Activated CD8-positive, alpha-beta memory T cell treated with anti-CD3 and anti-CD28 coated beads for 24 hours (primary cell): ENCODE measurements at regions not wholly inside any gene's neighbourhood (a gene's known extent, or its start where the extent isn't known, plus 50 kb on each side); places are given as distances from the start of the nearest gene placed in this dataset.
A peak's percentile ranks its signal among the peaks of the same experiment; 100 is the strongest.
"Not testable (repeated sequence)": the region's sequence is repeated elsewhere in the genome, so short reads cannot be mapped to it uniquely, and the experiment has no call there.

Experiments used
- DNase-seq: peaks from one replicate; pipeline ENCODE4 v3.0.0-alpha.2; 2020

GRCh38 chr10:42883993-42884983 lies 101.7 kb downstream of the BMS1 start:
- no peak for DNase-seq

DNA sequence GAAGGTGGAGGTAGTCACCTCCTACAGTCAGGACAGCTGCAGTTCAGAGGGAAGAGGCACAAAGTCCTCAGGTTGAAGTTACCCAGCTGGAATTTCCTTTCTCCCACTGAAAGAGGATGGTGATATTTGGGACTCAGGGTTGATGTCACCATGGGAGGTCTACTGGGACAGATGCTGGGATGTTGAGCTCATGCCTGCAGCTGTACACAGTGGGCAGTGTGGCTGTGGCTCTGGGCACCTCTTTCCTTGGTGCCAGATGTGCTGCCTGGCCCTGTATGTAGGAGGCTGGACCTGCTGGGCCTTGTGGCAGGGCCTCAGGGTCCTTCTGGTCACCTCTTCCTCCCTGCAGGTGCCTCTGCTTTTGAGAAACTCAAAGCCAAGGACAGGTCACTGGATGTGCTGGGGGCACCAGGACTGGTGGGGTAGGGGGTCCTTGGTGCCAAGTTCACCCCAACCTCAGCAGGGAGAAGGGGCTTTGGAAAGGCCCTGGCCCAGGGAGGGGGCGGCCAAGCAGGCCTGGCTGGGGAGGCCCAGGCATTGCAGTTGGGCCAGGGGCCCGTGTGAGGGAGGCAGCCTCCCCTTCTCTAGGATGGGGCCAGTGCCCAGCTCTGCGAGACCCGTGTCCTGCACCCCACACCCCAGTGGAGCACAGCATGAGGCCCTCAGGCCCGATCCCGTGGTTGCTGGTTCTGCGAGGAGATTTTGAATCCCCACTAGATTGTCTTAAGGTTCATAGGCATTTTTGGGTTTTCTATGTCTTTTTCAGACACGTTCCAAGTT lies 103.1 kb downstream of the BMS1 start:
- no peak for DNase-seq

- no peak for DNase-seq
Observed at GRCh38 chr10:42887734-42888503, 105.3 kb downstream of the BMS1 start.

GRCh38 chr10:42888504-42889095 lies 106.0 kb downstream of the BMS1 start:
- DNase-seq: no peak

DNA sequence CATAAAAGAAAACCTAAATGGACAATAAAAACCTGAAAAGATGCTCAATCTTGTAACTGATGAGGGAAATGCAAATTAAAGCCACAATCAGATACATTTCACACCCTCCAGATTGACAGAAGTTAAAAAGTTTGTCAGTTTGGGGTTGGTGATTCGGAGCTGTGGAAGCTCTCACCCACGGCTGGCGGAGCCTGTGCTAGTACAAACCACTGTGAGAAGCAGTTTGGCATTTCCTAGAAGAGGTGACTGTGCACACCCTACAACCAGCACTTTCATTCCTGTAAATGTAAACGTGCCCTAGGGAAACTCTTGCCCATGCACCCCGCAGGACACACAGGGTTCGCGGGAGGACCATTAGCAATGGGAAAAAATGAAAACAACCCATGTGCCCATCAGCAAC lies 114.1 kb downstream of the BMS1 start:
- no peak for DNase-seq

GRCh38 chr10:42898037-42898960 lies 115.7 kb downstream of the BMS1 start:
- no peak for DNase-seq

GRCh38 chr10:42899036-42899435 lies 116.4 kb downstream of the BMS1 start:
- DNase-seq: no peak

GRCh38 chr10:42900346-42900745 lies 117.8 kb downstream of the BMS1 start:
- not testable (repeated sequence) for DNase-seq

GRCh38 chr10:42911359-42911758 lies 128.8 kb downstream of the BMS1 start:
- DNase-seq: no peak

DNA sequence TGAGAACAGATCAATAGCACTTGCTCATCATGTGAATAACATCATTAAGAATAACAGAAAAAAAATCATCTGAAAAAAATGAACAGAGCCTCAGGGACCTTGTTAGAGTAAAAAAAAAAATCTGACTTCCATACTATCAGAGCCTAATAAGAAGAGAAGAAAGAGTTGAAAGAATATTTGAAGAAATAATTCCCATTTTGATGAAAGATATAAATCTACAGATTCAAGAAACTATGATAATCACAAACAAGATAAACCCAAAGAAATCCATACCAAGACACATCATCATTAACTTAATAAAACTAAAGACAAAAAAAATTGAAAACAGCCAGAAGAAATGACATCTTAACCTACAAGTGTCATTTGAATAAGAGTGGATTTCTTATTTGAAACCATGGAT lies 134.4 kb downstream of the BMS1 start:
- no peak for DNase-seq

DNA sequence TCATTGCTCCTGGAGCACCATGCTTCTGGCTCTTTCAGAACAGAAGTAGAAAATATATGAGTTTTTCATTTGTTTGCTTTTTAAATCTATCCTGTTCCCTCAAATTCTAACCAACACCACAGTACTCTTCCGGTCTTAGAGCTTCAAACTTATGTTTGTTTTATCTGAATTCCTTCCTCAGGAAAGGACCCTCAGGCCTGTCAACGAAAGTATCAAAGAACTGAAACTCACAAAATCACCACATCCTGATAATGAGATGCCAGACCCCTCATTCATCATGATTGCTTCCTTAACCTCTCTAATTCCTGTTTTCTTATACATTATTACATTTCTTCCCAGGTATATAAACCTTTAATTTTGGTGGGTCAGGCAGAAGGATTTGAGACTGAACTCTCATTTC lies 135.2 kb downstream of the BMS1 start:
- DNase-seq: no peak

DNA sequence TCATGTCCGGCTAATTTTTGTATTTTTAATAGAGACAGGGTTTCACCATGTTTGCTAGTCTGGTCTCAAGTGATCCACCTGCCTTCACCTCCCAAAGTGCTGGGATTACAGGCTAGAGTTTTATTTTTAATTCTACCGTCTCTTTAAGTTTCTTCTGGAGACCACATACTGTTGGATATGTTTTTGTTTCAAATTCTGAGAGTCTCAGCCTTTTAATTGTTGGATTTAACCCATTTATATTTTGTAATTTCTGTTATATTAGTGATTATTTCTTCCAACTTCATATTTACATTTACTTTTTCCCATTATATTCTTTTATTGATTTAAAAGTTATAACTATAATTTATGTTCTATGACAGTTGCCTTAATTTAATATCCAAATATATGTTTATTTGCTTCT lies 139.4 kb downstream of the BMS1 start:
- no peak for DNase-seq

- DNase-seq: no peak
Observed at GRCh38 chr10:42924484-42924883, 141.9 kb downstream of the BMS1 start.

DNA sequence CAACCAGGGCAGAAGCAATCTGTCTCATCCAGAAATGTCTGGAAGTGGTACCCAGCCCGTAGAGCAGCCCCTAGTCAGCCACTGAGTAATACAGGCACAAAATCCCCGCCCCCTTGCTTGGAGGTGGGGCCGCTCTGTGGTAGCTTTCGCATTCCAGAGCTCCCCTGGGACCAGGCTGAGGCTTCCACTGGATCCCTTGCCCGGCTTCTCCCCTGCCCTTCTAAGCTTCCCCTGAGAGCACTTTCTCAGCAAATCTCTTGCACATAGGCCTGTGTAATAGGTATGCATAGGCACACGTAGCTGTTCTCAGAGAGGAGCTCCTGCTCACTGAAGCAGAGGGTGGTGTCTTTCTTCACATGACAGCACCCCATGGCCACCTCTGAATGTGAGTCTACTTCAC lies 144.2 kb downstream of the BMS1 start:
- no peak for DNase-seq

- DNase-seq: no peak
Observed at GRCh38 chr10:42928064-42928463, 145.5 kb downstream of the BMS1 start.

DNA sequence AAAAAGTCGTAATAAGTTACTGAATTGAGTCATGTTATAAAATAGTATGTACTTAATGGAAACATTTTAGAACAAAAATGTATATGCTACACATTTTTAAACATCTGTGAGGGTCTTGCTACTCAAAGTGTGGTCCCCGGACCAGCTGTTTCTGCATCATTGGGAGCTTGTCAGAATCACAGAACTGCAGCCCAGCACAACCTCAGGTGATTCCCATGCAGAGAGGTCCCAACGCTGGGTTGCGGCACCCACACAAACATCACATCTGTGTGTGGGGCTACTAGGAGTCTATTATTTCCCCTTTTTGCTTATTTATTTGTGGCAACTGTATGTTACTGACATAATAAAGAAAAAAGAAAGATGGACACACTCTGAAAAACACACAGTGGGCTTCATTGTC lies 146.6 kb downstream of the BMS1 start:
- no peak for DNase-seq

DNA sequence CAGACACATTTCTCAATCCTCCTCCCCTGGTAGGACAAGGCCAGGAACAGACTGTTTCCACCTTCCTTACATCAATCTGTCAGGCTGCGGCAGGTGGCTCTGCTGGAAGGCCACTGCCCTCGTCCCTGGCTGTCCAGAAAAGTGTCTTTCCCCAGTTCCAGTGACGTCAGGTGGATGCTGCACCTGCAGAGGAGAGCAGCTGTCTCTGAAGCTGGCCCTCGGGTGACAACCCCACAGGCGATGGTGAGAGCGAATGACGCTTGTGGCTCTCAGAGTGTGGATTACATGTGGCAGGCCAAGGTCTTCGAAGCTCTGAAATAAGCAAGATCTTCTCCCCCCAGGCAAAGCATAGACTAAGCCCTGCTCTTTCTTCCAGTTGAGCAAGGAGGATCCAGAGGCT lies 146.9 kb upstream of the RET start:
- DNase-seq: no peak

- peak; percentile 24 for DNase-seq
Observed at GRCh38 chr10:42930516-42931192, 146.2 kb upstream of the RET start.

DNA sequence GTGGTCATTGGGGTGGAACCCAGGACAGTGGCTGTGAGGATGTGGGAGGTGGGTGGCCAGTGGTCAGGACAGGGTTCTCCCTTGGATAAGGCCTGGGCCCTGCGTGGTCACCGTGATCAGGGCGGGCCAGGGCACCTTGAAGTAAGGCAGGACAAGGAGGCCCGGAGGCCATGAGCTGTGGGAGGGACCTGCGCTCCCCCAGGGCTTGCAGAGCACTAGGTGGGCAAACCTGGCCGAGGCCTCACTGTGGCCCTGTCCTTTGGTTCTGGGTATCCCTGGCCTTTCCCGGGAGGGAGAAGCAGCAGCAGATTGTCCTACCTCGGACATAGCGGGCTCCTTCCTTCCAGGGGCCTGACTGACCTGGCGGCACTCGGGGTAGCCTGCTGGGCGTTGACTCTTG lies 144.8 kb upstream of the RET start:
- peak; percentile 56 for DNase-seq

GRCh38 chr10:42932735-42933447 lies 144.0 kb upstream of the RET start:
- peak; percentile 86 for DNase-seq
